Neural cell (in vitro differentiated cells): ENCODE measurements at regions not wholly inside any gene's neighbourhood (a gene's known extent, or its start where the extent isn't known, plus 50 kb on each side); places are given as distances from the start of the nearest gene placed in this dataset.

ENCODE experiments used
- H2AFZ ChIP-seq: fragments of 200-600, 300-800 bp; sonication (generic), shearing (Covaris generic); 2 replicates; pipeline ENCODE4 v1.6.0; 2014; ENCODE audit warnings: low read depth, mild to moderate bottlenecking, antibody characterized with exemption, low read length, moderate library complexity
- H3F3A ChIP-seq: fragments of 200-600 bp; shearing (Covaris generic); 2 replicates; pipeline ENCODE4 v1.6.1; 2016; ENCODE audit warnings: mild to moderate bottlenecking, moderate library complexity, mixed read lengths, antibody characterized with exemption, low read length; ENCODE audit not compliant: insufficient read depth, poor library complexity, severe bottlenecking
- H3K27ac ChIP-seq: fragments of 200-600, 300-800 bp; sonication (generic), shearing (Covaris generic); 2 replicates; pipeline ENCODE4 v1.5.1; 2014; ENCODE audit warnings: mild to moderate bottlenecking, low read length, moderate library complexity
- H3K27me3 ChIP-seq: fragments of 300-800, 200-600 bp; sonication (generic), shearing (Covaris generic); 2 replicates; pipeline ENCODE4 v1.6.0; 2014; ENCODE audit warnings: mild to moderate bottlenecking, low read depth, low read length, moderate library complexity; ENCODE audit not compliant: insufficient read depth
- H3K36me3 ChIP-seq: fragments of 300-800, 200-600 bp; sonication (generic), shearing (Covaris generic); 2 replicates; pipeline ENCODE4 v1.5.1; 2014; ENCODE audit warnings: mild to moderate bottlenecking, antibody characterized with exemption, low read length, moderate library complexity; ENCODE audit not compliant: insufficient read depth
- H3K4me2 ChIP-seq: fragments of 300-800, 200-600 bp; sonication (generic), shearing (Covaris generic); 2 replicates; pipeline ENCODE4 v1.6.0; 2014; ENCODE audit warnings: mild to moderate bottlenecking, low read length
- H3K4me3 ChIP-seq: fragments of 300-800, 200-600 bp; sonication (generic), shearing (Covaris generic); 2 replicates; pipeline ENCODE4 v1.5.1; 2014; ENCODE audit warnings: mild to moderate bottlenecking, low read length, moderate library complexity
- H3K79me2 ChIP-seq: fragments of 200-600 bp; shearing (Covaris generic); replicated peaks from 2 replicates; pipeline ENCODE4 v1.6.0; 2014; ENCODE audit warnings: mild to moderate bottlenecking, low read length, moderate library complexity; ENCODE audit not compliant: insufficient read depth
- H3K9ac ChIP-seq: fragments of 300-800, 200-600 bp; sonication (generic), shearing (Covaris generic); 2 replicates; pipeline ENCODE4 v1.6.1; 2016; ENCODE audit warnings: mild to moderate bottlenecking, low read length, mixed read lengths
- H3K9me2 ChIP-seq: fragments of 200-600 bp; shearing (Covaris generic); 2 replicates; pipeline ENCODE4 v1.6.1; 2016; ENCODE audit warnings: mild to moderate bottlenecking, low read length, mixed read lengths; ENCODE audit not compliant: insufficient read depth
- H3K9me3 ChIP-seq: fragments of 200-600, 300-800 bp; sonication (generic), shearing (Covaris generic); 2 replicates; pipeline ENCODE4 v1.6.1; 2016; ENCODE audit warnings: mild to moderate bottlenecking, mixed run types, low read length, moderate library complexity, mixed read lengths
- H4K20me1 ChIP-seq: fragments of 200-600 bp; shearing (Covaris generic); 2 replicates; pipeline ENCODE4 v1.6.1; 2016; ENCODE audit warnings: mild to moderate bottlenecking, mixed run types; ENCODE audit not compliant: insufficient read depth
- CTCF ChIP-seq: fragments of 450-650 bp; IDR thresholded peaks from 2 replicates; pipeline ENCODE4 v1.5.1; 2014; ENCODE audit warnings: antibody characterized with exemption, mild to moderate bottlenecking, moderate library complexity; ENCODE audit not compliant: poor library complexity, severe bottlenecking
- EP300 ChIP-seq: fragments of 450-650 bp; conservative IDR thresholded peaks from 2 replicates; pipeline ENCODE4 v1.6.1; 2014; ENCODE audit warnings: antibody characterized with exemption, mild to moderate bottlenecking, moderate library complexity; ENCODE audit not compliant: poor library complexity, severe bottlenecking
- EZH2 ChIP-seq: fragments of 200-600, 300-800 bp; shearing (Covaris generic), sonication (generic); IDR thresholded peaks from 2 replicates; pipeline ENCODE4 v1.6.1; 2014; ENCODE audit warnings: antibody characterized with exemption, low read length, borderline replicate concordance, mild to moderate bottlenecking; ENCODE audit not compliant: insufficient read depth, poor library complexity, severe bottlenecking
- MXI1 ChIP-seq: fragments of 450-650 bp; conservative IDR thresholded peaks from 2 replicates; pipeline ENCODE4 v1.6.1; 2014; ENCODE audit warnings: antibody characterized with exemption, mild to moderate bottlenecking; ENCODE audit not compliant: poor library complexity, severe bottlenecking
- POLR2AphosphoS5 ChIP-seq: IDR thresholded peaks from 2 replicates; pipeline ENCODE4 v1.6.1; 2012
- RAD21 ChIP-seq: fragments of 450-650 bp; conservative IDR thresholded peaks from 2 replicates; pipeline ENCODE4 v1.6.1; 2014; ENCODE audit warnings: antibody characterized with exemption, mild to moderate bottlenecking, moderate library complexity
- SMC3 ChIP-seq: fragments of 450-650 bp; conservative IDR thresholded peaks from 2 replicates; pipeline ENCODE4 v1.6.1; 2014; ENCODE audit warnings: antibody characterized with exemption, mild to moderate bottlenecking, moderate library complexity; ENCODE audit not compliant: poor library complexity
- TAF1 ChIP-seq: IDR thresholded peaks from 2 replicates; pipeline ENCODE4 v1.6.1; 2012; ENCODE audit warnings: low read depth
- TF ChIP-seq, protein P1 (sequence below): IDR thresholded peaks from 2 replicates; pipeline ENCODE4 v1.6.1; 2012; ENCODE audit warnings: borderline replicate concordance

DNA sequence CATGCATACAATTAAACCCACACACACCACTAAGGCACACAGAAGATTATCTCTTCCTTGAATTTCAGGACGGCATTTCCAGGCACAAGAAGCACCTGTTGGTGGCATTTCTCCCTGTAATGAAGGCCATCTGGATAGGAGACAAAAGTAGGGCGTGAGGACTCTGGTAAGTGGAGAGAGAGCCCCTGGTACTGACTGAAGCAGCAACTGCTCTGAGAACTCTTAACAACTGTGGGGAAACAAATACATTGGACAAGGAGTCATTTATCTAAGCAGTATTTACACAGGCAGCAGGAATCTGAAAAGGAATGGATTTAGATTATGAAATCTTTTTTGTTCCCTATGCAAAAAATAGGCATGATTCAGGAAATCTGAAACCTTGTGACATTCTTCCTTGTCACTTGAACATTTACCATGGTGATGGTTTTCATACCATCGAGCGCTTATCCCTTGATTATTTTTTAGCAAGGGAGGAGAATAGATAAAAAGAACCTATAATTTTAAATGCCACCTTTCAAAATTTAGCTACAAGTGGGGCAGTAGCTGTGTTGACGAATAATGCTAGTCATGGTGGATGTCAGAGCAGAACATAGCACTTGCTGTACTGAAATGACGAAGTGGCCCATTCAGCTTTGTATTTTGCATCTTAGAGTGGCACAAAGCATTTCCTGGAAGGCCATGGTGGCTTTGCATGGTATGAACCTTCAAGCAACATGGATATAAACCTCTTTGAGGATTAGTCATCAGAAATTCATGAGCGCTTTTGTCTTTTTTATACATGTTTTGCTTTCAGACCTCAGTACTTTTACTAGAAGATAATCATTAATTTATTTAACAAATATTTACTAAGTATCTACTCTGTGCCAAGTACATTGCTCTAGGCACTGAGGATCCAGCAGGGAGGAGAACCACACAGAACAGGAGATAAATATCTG, 362.0 kb downstream of the ADGRL2 start:
- Histone ChIP-seq H3K27ac (no peak overlapping the region), H3K4me2 (no peak overlapping the region), H3K36me3 (no peaks in the 10 kb centered on the region), H2AFZ (no peak overlapping the region), H4K20me1 (no peaks in the 10 kb centered on the region), H3K79me2 (no peaks in the 10 kb centered on the region), H3K9me3 (no peaks in the 10 kb centered on the region), H3F3A (no peaks in the 10 kb centered on the region), H3K9ac (no peak overlapping the region), H3K27me3 (no peaks in the 10 kb centered on the region), H3K9me2 (no peaks in the 10 kb centered on the region), H3K4me3 (no peak overlapping the region)
- TF ChIP-seq SMC3: no peak
- no peak for TF ChIP-seq CTCF
- TF ChIP-seq POLR2AphosphoS5: no peak

DNA sequence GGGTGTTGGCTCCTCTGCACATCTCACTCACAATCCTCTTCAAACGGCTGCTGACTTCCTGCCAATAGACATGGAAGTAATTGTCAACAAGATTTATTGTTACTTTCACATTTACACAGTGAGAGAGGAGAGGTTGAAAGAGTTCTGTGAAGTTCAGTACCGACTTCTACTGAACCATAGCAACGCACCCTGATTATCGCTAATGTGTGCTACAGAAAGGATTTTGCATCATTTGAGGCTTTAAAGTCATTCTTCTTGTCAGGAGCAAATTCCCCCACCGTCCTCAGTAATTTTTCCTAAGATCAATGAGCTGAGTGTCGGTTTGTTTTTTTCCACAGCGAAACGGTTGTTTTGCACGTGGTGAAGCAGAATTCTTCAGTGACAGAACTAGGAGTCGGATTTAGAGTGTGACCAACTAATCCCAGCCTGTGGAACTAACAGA, 361.0 kb downstream of the ADGRL2 start:
- no peaks in the 10 kb centered on the region for H3K9me3 ChIP-seq
- no peaks in the 10 kb centered on the region for H3F3A ChIP-seq
- H2AFZ ChIP-seq: no peak overlapping the region
- H4K20me1 ChIP-seq: no peaks in the 10 kb centered on the region
- no peaks in the 10 kb centered on the region for H3K9me2 ChIP-seq
- no peak overlapping the region for H3K27ac ChIP-seq
- H3K36me3 ChIP-seq: no peaks in the 10 kb centered on the region
- no peak overlapping the region for H3K4me2 ChIP-seq
- no peak for TF ChIP-seq TAF1
- peak; percentile 25 for TF ChIP-seq EP300
- no peak for TF ChIP-seq POLR2AphosphoS5
- TF ChIP-seq MXI1: no peak
- H3K79me2 ChIP-seq: no peaks in the 10 kb centered on the region
- H3K27me3 ChIP-seq: no peaks in the 10 kb centered on the region
- no peak overlapping the region for H3K4me3 ChIP-seq
- no peak overlapping the region for H3K9ac ChIP-seq

DNA sequence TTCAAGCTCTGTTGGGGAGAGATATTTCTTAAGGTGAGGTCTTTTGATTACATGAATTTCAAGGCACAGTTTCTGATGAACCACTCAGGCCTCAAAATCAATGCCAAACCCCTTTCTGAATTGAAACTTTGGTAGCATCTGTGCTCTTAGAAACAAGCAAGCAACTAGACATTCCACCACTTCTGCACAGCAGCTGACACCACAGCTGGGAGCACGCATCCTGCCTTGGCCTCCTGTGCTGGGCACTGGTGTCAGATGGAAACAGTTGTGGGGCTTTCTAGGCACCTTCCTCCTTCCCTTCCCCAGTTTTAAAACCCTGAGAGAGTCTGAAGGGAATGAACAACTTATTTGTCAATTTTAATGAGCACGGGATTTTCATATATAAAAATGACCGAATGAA, 360.2 kb downstream of the ADGRL2 start:
- no peak overlapping the region for H3K27ac ChIP-seq
- H2AFZ ChIP-seq: no peak overlapping the region
- H3K9me2 ChIP-seq: no peaks in the 10 kb centered on the region
- no peaks in the 10 kb centered on the region for H3K36me3 ChIP-seq
- no peaks in the 10 kb centered on the region for H3F3A ChIP-seq
- H4K20me1 ChIP-seq: no peaks in the 10 kb centered on the region
- H3K4me3 ChIP-seq: no peak overlapping the region
- no peaks in the 10 kb centered on the region for H3K9me3 ChIP-seq
- no peaks in the 10 kb centered on the region for H3K27me3 ChIP-seq
- TF ChIP-seq SMC3: no peak
- no peak for TF ChIP-seq CTCF
- TF ChIP-seq TAF1: no peak
- no peak for TF ChIP-seq EZH2
- no peak for TF ChIP-seq EP300
- no peak for TF ChIP-seq POLR2AphosphoS5
- no peak for TF ChIP-seq RAD21
- no peak for TF ChIP-seq MXI1
- TF ChIP-seq, protein P1, sequence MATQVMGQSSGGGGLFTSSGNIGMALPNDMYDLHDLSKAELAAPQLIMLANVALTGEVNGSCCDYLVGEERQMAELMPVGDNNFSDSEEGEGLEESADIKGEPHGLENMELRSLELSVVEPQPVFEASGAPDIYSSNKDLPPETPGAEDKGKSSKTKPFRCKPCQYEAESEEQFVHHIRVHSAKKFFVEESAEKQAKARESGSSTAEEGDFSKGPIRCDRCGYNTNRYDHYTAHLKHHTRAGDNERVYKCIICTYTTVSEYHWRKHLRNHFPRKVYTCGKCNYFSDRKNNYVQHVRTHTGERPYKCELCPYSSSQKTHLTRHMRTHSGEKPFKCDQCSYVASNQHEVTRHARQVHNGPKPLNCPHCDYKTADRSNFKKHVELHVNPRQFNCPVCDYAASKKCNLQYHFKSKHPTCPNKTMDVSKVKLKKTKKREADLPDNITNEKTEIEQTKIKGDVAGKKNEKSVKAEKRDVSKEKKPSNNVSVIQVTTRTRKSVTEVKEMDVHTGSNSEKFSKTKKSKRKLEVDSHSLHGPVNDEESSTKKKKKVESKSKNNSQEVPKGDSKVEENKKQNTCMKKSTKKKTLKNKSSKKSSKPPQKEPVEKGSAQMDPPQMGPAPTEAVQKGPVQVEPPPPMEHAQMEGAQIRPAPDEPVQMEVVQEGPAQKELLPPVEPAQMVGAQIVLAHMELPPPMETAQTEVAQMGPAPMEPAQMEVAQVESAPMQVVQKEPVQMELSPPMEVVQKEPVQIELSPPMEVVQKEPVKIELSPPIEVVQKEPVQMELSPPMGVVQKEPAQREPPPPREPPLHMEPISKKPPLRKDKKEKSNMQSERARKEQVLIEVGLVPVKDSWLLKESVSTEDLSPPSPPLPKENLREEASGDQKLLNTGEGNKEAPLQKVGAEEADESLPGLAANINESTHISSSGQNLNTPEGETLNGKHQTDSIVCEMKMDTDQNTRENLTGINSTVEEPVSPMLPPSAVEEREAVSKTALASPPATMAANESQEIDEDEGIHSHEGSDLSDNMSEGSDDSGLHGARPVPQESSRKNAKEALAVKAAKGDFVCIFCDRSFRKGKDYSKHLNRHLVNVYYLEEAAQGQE: no peak
- no peak overlapping the region for H3K4me2 ChIP-seq
- H3K9ac ChIP-seq: no peak overlapping the region
- no peaks in the 10 kb centered on the region for H3K79me2 ChIP-seq
